ENCODE measurements at regions not wholly inside any gene's neighbourhood (a gene's known extent, or its start where the extent isn't known, plus 50 kb on each side); places are given as distances from the start of the nearest gene placed in this dataset.

- no peak for DNase-seq
Observed at GRCh38 chr14:101184104-101184455, 280.6 kb upstream of the RTL1 start.

- no peak for DNase-seq
Observed at GRCh38 chr14:101184572-101184971, 281.1 kb upstream of the RTL1 start.

- no peak for DNase-seq
Observed at GRCh38 chr14:101185073-101185835, 281.7 kb upstream of the RTL1 start.

- DNase-seq: no peak
Observed at GRCh38 chr14:101185946-101186345, 282.4 kb upstream of the RTL1 start.

- DNase-seq: no peak
Observed at GRCh38 chr14:101186544-101186943, 283.0 kb upstream of the RTL1 start.

- DNase-seq: no peak
Observed at GRCh38 chr14:101186992-101187815, 283.7 kb upstream of the RTL1 start.

- DNase-seq: no peak
Observed at GRCh38 chr14:101187816-101188570, 284.5 kb upstream of the RTL1 start.

- DNase-seq: no peak
Observed at GRCh38 chr14:101188571-101188915, 285.0 kb upstream of the RTL1 start.

GRCh38 chr14:101189266-101189665 lies 285.7 kb upstream of the RTL1 start:
- no peak for DNase-seq

- DNase-seq: no peak
Observed at GRCh38 chr14:101189962-101190560, 286.5 kb upstream of the RTL1 start.

- no peak for DNase-seq
Observed at GRCh38 chr14:101191101-101191720, 287.7 kb upstream of the RTL1 start.

- DNase-seq: no peak
Observed at GRCh38 chr14:101191721-101192660, 288.5 kb upstream of the RTL1 start.

- no peak for DNase-seq
Observed at GRCh38 chr14:101192661-101193000, 289.1 kb upstream of the RTL1 start.

- DNase-seq: peak; percentile 30
Observed at GRCh38 chr14:101193106-101193844, 289.8 kb upstream of the RTL1 start.

GRCh38 chr14:101193845-101194372 lies 290.4 kb upstream of the RTL1 start:
- peak; percentile 55 for DNase-seq

- DNase-seq: no peak
Observed at GRCh38 chr14:101194373-101195308, 291.1 kb upstream of the RTL1 start.

GRCh38 chr14:101195309-101195901 lies 291.9 kb upstream of the RTL1 start:
- DNase-seq: no peak

GRCh38 chr14:101196051-101196712 lies 292.7 kb upstream of the RTL1 start:
- DNase-seq: no peak

All from NCI-H1092 treated with DMSO at 0.1 percent for 48 hours (cell line).